Heart right ventricle (tissue), 16 donors: ENCODE measurements at regions not wholly inside any gene's neighbourhood (a gene's known extent, or its start where the extent isn't known, plus 50 kb on each side); places are given as distances from the start of the nearest gene placed in this dataset.

Experiments used
- ATAC-seq, 8 donors: fragments of 200-7000 bp; cut with Tn5 transposase; one replicate each; pipeline ENCODE4 v1.9.1; 2020; ENCODE audit warnings: mild to moderate bottlenecking in 8 of 8, moderate library complexity in 8 of 8, moderate number of reproducible peaks in 1 of 8
- DNase-seq, 2 donors: peaks; one replicate each; pipeline ENCODE4 v3.0.0-alpha.2; 2020
- H3K27ac ChIP-seq, 10 donors: fragments of 200-600 bp; sonication (generic) in 2 of 10; one replicate each; pipeline versions ENCODE4 v1.5.0 to v1.8.0; 2020 to 2022; ENCODE audit warnings: mild to moderate bottlenecking in 3 of 10
- H3K27me3 ChIP-seq, 7 donors: fragments of 200-600 bp; one replicate each; pipeline ENCODE4 v1.8.0; 2021 to 2022; ENCODE audit warnings: mild to moderate bottlenecking in 2 of 7
- H3K36me3 ChIP-seq, 9 donors: fragments of 200-600 bp; sonication (generic) in 1 of 9; one replicate each; pipeline versions ENCODE4 v1.5.0 to v1.8.0; 2020 to 2022; ENCODE audit warnings: mild to moderate bottlenecking in 2 of 9
- H3K4me1 ChIP-seq, 9 donors: fragments of 200-600 bp; sonication (generic) in 1 of 9; one replicate each; pipeline versions ENCODE4 v1.5.0 to v1.8.0; 2020 to 2022; ENCODE audit warnings: mild to moderate bottlenecking in 4 of 9
- H3K4me3 ChIP-seq, 10 donors: fragments of 200-600 bp; sonication (generic) in 2 of 10; one replicate each; pipeline versions ENCODE4 v1.5.0 to v1.8.0; 2020 to 2022; ENCODE audit warnings: mild to moderate bottlenecking in 7 of 10, moderate library complexity in 2 of 10
- H3K9me3 ChIP-seq, 11 donors: fragments of 200-600 bp in 10 of 11; sonication (generic) in 2 of 11; one replicate each; pipeline versions ENCODE4 v1.5.0 to v1.8.0; 2013 to 2022; ENCODE audit warnings: mild to moderate bottlenecking in 2 of 11, control low read depth in 1 of 11, moderate library complexity in 1 of 11
- WGBS, 2 donors: extraction: QIAGEN DNeasy Blood & Tissue Kit; methylation state at CpG; one replicate each; pipeline ENCODE4 v1.1.7; 2013; ENCODE audit warnings: inconsistent platforms in 1 of 2; 5-methylcytosine and 5-hydroxymethylcytosine counted together
- intact Hi-C, 10 donors: fragments of 100-400 bp; cut with DNase I; formaldehyde crosslinking; loops; one replicate each; pipeline versions ENCODE4 v1.11.1 to v1.14.2; 2022
- TF ChIP-seq, protein P1 (sequence below), 9 donors: fragments of 200-600 bp; sonication (generic) in 2 of 9; IDR thresholded peaks; one replicate each; pipeline versions ENCODE4 v1.5.0 to v1.8.0; 2021 to 2022; ENCODE audit warnings: antibody characterized with exemption in 9 of 9, mild to moderate bottlenecking in 5 of 9, moderate library complexity in 1 of 9
- donor health status: Arrhythmogenic right ventricular cardiomyopathy.
- donor health status: ischemic (EF 13 %, LVEDD 7.1; RV severe dilation, severe dysfunction).
- donor health status: healthy with polysubstance abuse.
- donor health status: DM: no; HTN: yes; CAD: no.
- donor health status: DM: no; HTN: no; CAD: no.
- donor health status: ischemic (EF 25% LVEDD 6.9; RV normal size, moderate dysfunction).
- donor health status: ischemic (EF 25% LVEDD 5.7; RV mildly dilated, moderate dysfunction).
- donor health status: healthy.
- donor health status: DM: yes; HTN: yes; CAD: no.
- donor health status: Ischemic cardiomyopathy.
- donor health status: ischemic (EF 35%, LVEDD 5.7; RV mildly dilated, moderate dysfunction).
- donor health status: nonischemic (EF 11% LVEDD 7.7; RV severe dilation, severe dysfunction).
- donor health status: DM: yes; HTN: yes; CAD: no.
- donor health status: PGD.
- donor health status: ischemic (EF 29% LVEDD 5.4; RV normal size, mild dysfunction).
- donor health status: nonischemic (EF 23%, LVEDD 6.1; RV moderate dilation, normal function).

DNA sequence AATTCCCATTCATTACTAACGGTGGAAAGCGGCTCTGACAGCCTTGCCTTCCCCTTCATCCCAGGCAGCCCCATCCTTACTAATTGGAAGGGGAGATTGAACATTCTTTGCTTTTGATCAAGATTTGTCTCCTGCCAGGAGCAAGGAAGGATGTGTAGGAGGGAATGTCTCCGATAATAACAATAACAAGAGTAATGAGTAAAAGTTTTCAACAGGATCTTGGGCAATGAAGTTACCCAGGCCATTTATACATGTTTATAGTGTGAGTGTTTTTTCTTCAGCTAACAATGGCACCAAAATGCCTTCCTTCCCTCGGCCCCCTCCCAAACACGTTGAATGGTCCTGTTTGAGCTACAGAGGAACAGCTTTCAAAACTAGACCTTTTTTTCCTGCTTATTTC lies 83.8 kb downstream of the GATA6 start:
- peaks cover 0 to 43% (median 10%) of the 10 kb centered on the region in 9 donors for H3K4me1 ChIP-seq
- H3K27me3 ChIP-seq = no peaks in the 10 kb centered on the region
- peak overlapping the region in 8 of 10 donors; percentile 8 to 68 (median 47) for H3K27ac ChIP-seq
- 66 to 72% methylated on average over 5 of the region's 5 CpGs for WGBS, 2 donors
- no peak overlapping the region for H3K4me3 ChIP-seq
- no peaks in the 10 kb centered on the region for H3K36me3 ChIP-seq
- TF ChIP-seq, protein P1, sequence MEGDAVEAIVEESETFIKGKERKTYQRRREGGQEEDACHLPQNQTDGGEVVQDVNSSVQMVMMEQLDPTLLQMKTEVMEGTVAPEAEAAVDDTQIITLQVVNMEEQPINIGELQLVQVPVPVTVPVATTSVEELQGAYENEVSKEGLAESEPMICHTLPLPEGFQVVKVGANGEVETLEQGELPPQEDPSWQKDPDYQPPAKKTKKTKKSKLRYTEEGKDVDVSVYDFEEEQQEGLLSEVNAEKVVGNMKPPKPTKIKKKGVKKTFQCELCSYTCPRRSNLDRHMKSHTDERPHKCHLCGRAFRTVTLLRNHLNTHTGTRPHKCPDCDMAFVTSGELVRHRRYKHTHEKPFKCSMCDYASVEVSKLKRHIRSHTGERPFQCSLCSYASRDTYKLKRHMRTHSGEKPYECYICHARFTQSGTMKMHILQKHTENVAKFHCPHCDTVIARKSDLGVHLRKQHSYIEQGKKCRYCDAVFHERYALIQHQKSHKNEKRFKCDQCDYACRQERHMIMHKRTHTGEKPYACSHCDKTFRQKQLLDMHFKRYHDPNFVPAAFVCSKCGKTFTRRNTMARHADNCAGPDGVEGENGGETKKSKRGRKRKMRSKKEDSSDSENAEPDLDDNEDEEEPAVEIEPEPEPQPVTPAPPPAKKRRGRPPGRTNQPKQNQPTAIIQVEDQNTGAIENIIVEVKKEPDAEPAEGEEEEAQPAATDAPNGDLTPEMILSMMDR (IDR thresholded peaks at IDR 0.05) = no peak
- peak in 1 of 8 donors; percentile 3 for ATAC-seq
- no peak for DNase-seq
- no peaks in the 10 kb centered on the region for H3K9me3 ChIP-seq
- intact Hi-C loops = loop anchor here in 1 of 10 donors (5.0 kb wide), 1 partner anchor 36 kb away; no protein-coding TSS in a partner anchor
